A673 (cell line): ENCODE measurements at regions not wholly inside any gene's neighbourhood (a gene's known extent, or its start where the extent isn't known, plus 50 kb on each side); places are given as distances from the start of the nearest gene placed in this dataset.

Experiments
- EZH2 ChIP-seq: fragments of 200-600 bp; sonication (generic); IDR thresholded peaks from 2 replicates; pipeline ENCODE4 v1.6.1; 2017; ENCODE audit warnings: borderline replicate concordance, low read depth, mild to moderate bottlenecking, mixed read lengths, antibody characterized with exemption, low read length; ENCODE audit not compliant: poor library complexity, severe bottlenecking
- TF ChIP-seq, protein P1 (sequence below): fragments of 300-800, 200-600 bp; sonication (generic); conservative IDR thresholded peaks from 2 replicates; pipeline ENCODE4 v1.5.1; 2017; ENCODE audit warnings: low read depth, mild to moderate bottlenecking, antibody characterized with exemption, low read length, moderate library complexity, mixed read lengths

DNA sequence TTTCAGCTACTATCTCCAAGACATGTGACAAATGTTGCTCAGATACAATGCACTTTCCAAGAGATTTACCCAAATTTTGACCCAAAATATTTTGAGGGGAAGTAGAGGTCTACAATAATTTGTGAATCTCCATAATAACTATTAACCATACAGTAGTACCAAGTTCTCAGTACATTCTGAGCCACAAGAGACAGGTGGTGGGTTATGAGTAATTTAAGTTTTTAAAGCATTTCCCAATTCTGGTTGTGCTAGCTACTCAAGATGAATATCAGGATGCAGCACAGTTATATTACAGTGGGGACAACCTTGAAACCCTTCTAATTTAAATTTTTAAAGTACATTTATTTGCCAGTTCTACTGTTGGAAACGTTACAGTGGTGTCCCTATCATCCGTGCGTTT lies 92.2 kb upstream of the MITF start:
- TF ChIP-seq, protein P1, sequence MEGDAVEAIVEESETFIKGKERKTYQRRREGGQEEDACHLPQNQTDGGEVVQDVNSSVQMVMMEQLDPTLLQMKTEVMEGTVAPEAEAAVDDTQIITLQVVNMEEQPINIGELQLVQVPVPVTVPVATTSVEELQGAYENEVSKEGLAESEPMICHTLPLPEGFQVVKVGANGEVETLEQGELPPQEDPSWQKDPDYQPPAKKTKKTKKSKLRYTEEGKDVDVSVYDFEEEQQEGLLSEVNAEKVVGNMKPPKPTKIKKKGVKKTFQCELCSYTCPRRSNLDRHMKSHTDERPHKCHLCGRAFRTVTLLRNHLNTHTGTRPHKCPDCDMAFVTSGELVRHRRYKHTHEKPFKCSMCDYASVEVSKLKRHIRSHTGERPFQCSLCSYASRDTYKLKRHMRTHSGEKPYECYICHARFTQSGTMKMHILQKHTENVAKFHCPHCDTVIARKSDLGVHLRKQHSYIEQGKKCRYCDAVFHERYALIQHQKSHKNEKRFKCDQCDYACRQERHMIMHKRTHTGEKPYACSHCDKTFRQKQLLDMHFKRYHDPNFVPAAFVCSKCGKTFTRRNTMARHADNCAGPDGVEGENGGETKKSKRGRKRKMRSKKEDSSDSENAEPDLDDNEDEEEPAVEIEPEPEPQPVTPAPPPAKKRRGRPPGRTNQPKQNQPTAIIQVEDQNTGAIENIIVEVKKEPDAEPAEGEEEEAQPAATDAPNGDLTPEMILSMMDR = no peak
- TF ChIP-seq EZH2 = no peak
